LNCaP clone FGC (cell line): ENCODE measurements at regions not wholly inside any gene's neighbourhood (a gene's known extent, or its start where the extent isn't known, plus 50 kb on each side); places are given as distances from the start of the nearest gene placed in this dataset.
"Not testable (repeated sequence)": the region's sequence is repeated elsewhere in the genome, so short reads cannot be mapped to it uniquely, and the experiment has no call there.

Experiments
- DNase-seq: peaks from one replicate; pipeline ENCODE4 v3.0.0-alpha.2; 2011; ENCODE audit warnings: low read depth
- H3K4me3 ChIP-seq: 2 replicates; pipeline ENCODE4 v1.5.1; 2011; ENCODE audit warnings: mild to moderate bottlenecking, low read depth, low read length, control low read depth
- TF ChIP-seq, protein P1 (sequence below): IDR thresholded peaks from 2 replicates; pipeline ENCODE4 v1.5.1; 2012; ENCODE audit warnings: mild to moderate bottlenecking; ENCODE audit not compliant: control insufficient read depth, insufficient read depth; ENCODE audit errors: extremely low read depth

DNA sequence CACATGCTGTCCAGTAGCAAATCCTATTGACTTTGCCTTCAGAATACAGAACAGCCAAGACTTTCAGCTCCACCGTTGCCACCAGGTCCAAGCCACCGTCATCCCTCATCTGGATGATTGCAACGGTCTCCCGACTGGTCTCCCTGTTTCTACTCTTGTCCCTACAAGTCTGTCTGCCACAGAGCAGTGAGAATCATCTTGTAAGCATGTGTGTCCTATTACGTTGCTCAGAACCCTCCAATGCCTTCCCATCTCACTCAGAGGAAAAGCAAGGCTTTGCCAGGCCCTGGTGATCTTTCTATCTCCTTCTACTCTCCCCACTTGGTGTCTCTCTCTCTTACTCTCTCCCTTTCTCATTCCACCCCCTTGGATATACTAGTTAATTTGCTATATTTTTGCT lies 76.7 kb upstream of the GDNF start:
- TF ChIP-seq, protein P1, sequence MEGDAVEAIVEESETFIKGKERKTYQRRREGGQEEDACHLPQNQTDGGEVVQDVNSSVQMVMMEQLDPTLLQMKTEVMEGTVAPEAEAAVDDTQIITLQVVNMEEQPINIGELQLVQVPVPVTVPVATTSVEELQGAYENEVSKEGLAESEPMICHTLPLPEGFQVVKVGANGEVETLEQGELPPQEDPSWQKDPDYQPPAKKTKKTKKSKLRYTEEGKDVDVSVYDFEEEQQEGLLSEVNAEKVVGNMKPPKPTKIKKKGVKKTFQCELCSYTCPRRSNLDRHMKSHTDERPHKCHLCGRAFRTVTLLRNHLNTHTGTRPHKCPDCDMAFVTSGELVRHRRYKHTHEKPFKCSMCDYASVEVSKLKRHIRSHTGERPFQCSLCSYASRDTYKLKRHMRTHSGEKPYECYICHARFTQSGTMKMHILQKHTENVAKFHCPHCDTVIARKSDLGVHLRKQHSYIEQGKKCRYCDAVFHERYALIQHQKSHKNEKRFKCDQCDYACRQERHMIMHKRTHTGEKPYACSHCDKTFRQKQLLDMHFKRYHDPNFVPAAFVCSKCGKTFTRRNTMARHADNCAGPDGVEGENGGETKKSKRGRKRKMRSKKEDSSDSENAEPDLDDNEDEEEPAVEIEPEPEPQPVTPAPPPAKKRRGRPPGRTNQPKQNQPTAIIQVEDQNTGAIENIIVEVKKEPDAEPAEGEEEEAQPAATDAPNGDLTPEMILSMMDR = no peak

DNA sequence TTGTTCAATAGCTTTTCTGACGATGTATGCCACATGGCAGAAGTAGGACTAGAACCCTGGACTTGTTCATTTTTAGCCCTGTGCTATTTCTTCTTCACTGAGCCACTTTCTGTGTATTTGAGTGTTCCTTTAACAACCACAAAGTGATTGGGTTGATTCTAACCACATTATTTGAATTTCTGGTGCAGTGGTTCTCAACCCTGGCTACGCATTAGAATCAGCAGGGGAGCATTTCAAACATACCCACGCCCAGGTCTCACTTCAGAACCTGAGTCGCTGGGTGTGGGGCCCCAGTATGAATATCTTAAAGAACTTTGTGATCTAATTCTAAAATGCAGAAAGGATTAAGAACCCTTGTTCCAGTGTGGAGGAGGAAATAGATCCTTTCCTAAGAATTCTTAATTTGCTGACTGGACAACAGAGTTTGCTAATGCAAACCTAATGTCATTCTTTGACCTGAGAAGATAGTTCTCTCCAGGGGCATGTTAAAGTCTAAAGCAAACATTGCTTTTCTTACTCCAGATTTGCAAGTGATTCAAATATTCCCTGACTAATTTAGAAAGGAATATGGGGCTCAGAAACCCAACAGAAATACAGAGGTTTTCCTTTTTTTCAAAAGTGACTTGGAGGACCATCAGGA lies 75.4 kb upstream of the GDNF start:
- DNase-seq = no peak
- TF ChIP-seq, protein P1 = no peak
- H3K4me3 ChIP-seq = no peak overlapping the region

More for the DNA sequence above, 76.7 kb upstream of the GDNF start:
- no peak for DNase-seq
- H3K4me3 ChIP-seq = no peak overlapping the region

DNA sequence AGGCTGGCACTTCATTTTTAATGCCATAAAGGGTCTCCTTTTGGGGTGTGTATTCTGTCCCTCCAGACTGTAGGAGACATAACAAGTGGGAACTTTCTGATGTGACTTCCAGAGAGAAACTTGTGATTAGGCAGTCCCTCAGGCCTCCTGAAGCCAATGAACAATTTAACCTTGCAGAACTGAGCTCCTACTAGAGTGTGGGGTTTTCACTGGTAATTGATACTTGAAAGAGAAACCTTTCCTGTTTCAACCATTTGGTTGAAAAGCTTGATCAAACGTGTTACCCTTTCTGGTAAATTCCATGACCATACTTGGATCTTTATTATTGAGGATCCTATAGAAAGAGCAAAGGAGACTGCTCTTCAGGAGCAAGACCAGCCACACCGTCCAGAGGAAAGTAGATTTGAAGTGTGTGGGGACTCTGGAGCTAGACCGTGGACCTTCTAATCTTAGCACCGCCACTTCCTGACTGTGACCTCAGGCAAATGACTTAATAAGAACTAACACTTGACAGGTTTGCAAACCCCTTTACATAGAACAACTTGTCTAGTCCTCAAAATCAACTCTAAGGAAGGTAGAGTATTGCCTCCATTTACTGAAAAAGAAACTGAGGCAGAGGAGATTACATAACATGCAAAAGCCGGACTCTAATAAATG lies 69.9 kb upstream of the GDNF start:
- not testable (repeated sequence) for DNase-seq, H3K4me3 ChIP-seq

DNA sequence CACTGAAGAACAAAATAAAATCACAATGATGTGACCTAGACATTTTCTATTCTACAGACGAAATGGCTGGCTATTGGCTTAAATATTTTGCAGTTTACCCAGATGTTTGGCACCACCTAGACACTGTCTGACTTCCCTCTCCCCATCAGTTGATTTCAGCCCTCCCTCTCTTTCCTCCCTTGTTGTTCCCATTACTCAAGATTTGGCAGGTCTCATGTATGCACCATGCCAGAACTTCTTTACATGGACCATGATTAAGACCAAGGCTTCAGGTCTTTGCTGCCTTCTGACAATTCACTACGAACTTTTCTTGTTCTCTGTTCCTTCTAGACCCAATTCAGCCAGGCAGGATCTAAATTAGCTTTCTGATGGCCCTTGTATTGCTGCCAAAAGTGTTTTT lies 66.6 kb upstream of the GDNF start:
- TF ChIP-seq, protein P1 = no peak
- H3K4me3 ChIP-seq = no peak overlapping the region
- no peak for DNase-seq

GRCh38 chr5:37905230-37905629 lies 65.4 kb upstream of the GDNF start:
- no peak overlapping the region for H3K4me3 ChIP-seq
- no peak for DNase-seq
- TF ChIP-seq, protein P1 = no peak

DNA sequence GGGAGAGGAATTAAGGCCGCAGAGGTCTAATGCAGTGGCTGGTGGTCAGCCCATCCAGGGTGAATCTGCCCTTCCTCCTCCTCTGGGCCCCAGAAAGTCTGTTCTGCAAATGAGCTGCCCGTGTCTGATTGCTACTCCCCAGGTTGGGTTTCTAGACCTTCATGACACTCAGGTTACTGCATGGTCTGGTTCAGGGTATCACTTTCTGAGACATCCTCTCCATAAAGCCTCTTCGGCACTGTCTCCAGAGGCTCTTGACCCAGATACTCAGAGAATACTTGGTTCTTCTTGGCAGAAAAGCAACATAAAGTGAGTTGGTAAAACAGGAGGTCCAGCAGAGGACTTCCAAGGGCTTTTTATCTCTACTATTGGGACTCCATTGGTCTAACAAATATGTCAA lies 62.5 kb upstream of the GDNF start:
- no peak overlapping the region for H3K4me3 ChIP-seq
- no peak for DNase-seq
- TF ChIP-seq, protein P1 = no peak

- TF ChIP-seq, protein P1 = peak; percentile 56
- DNase-seq = peak; percentile 96
- no peak overlapping the region for H3K4me3 ChIP-seq
Observed at GRCh38 chr5:37900692-37901091, 60.9 kb upstream of the GDNF start.
